IMR-90 (cell line): ENCODE measurements at regions not wholly inside any gene's neighbourhood (a gene's known extent, or its start where the extent isn't known, plus 50 kb on each side); places are given as distances from the start of the nearest gene placed in this dataset.

Source experiments
- CEBPB ChIP-seq: IDR thresholded peaks from 2 replicates; pipeline ENCODE4 v1.6.1; 2012; ENCODE audit warnings: low read depth, low read length, improper control_type of control experiment
- CHD1 ChIP-seq: IDR thresholded peaks from 2 replicates; pipeline ENCODE4 v1.6.1; 2012; ENCODE audit warnings: low read depth, low read length, improper control_type of control experiment
- CTCF ChIP-seq: conservative IDR thresholded peaks from 2 replicates; pipeline ENCODE4 v1.5.1; 2012; ENCODE audit warnings: mild to moderate bottlenecking, low read depth, low read length, improper control_type of control experiment
- FOS ChIP-seq: fragments of 150-350 bp; IDR thresholded peaks from 2 replicates; pipeline ENCODE4 v1.6.1; 2016; ENCODE audit warnings: low read depth, low read length
- MXI1 ChIP-seq: IDR thresholded peaks from 2 replicates; pipeline ENCODE4 v1.6.1; 2012; ENCODE audit warnings: low read depth, mild to moderate bottlenecking, low read length, moderate library complexity, borderline replicate concordance
- NFE2L2 ChIP-seq: fragments of 150-350 bp; IDR thresholded peaks from 2 replicates; pipeline ENCODE4 v1.6.1; 2016; ENCODE audit warnings: low read depth, mild to moderate bottlenecking, low read length
- POLR2A ChIP-seq: IDR thresholded peaks from 2 replicates; pipeline ENCODE4 v1.6.1; 2012; ENCODE audit warnings: mild to moderate bottlenecking, low read depth, low read length
- RAD21 ChIP-seq: IDR thresholded peaks from 2 replicates; pipeline ENCODE4 v1.6.1; 2012; ENCODE audit warnings: low read length, improper control_type of control experiment
- SMC3 ChIP-seq: fragments of 150-350 bp; IDR thresholded peaks from 2 replicates; pipeline ENCODE4 v1.6.1; 2016; ENCODE audit warnings: low read depth, mild to moderate bottlenecking, antibody characterized with exemption, low read length, moderate library complexity
- TF ChIP-seq, protein P1 (sequence below): fragments of 150-350 bp; IDR thresholded peaks from 2 replicates; pipeline ENCODE4 v1.6.1; 2017; ENCODE audit warnings: mild to moderate bottlenecking, antibody characterized with exemption, low read length, low read depth

DNA sequence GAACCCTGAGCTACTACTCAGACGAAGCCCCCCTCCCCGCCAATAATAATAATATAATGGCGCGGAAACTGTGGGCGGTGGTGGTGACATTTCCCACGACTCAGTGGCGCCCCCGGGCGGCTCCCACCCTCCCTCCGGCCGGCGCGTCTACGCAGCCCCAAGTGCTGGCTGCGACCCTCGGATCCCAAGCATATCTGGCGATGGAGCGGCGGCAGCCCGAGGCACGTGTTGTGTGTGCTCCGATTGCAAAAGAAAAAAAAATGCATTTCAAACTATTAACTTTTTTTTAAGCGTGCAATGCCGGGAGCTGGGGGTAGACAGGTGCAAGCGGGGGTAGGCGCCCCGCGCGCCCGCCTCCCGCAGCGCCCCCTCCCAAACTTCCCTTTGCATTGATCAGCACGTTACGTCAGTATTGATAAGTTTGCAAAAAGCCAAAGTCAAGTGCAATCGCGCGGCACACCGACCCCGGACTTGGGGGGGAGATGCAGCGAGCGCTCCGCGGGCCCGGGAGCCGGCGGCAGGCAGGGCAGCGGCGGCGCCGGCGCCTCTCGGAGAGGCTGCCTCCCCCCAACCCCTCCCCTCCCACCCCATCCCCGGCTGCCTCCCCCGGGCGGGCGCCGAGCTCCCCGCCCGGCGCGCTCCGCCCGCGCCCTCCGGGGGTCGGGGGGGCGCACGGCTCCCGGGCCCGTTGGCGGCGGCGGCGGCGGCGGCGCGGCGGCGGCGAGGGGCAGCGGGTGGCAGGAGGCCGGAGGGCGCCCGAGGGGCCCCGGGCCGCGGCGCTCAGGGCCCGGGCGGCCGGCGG, 113.1 kb upstream of the MYL2 start:
- no peak for TF ChIP-seq CTCF
- no peak for TF ChIP-seq POLR2A
- TF ChIP-seq, protein P1, sequence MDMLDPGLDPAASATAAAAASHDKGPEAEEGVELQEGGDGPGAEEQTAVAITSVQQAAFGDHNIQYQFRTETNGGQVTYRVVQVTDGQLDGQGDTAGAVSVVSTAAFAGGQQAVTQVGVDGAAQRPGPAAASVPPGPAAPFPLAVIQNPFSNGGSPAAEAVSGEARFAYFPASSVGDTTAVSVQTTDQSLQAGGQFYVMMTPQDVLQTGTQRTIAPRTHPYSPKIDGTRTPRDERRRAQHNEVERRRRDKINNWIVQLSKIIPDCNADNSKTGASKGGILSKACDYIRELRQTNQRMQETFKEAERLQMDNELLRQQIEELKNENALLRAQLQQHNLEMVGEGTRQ, result no peak
- no peak for TF ChIP-seq FOS
- TF ChIP-seq CHD1, result no peak
- no peak for TF ChIP-seq CEBPB
- TF ChIP-seq NFE2L2, result no peak
- TF ChIP-seq RAD21, result no peak
- no peak for TF ChIP-seq MXI1
- TF ChIP-seq SMC3, result no peak
